ENCODE measurements at regions not wholly inside any gene's neighbourhood (a gene's known extent, or its start where the extent isn't known, plus 50 kb on each side); places are given as distances from the start of the nearest gene placed in this dataset.

DNA sequence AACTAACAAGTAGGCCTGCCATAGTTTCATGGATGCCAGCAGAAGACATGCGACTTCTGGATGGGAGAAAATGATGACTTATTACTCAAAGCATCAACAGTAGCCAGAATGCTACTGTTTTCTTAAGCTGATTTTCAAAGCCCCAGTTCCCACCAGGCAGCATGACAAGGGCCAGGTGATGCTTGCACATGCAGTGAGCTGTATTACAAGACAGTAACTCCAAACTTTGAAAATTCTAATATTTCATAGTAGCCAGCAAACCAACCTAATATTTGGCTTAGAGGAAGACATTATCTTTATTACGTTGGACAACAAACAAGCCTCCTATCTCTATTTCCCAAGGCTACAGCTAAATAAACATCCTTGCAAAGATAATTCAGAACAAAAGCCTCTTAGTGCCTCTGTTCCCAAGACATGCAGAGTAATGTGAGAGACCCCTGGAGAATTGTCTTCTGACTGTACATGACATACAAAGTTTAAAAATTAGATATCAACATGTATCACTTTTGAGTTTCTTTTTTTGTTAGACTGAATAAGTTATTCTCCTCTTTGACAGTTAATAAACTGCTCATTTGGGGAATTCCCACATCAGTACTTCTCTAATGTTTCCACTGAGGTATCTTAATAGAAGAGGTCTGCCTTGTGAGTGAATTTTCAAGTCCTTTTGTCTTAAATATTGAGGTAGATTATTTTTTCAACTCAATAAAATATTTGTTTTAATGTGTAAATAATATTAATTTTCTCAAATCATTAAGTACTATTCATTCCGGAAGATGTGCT, 367.6 kb upstream of the CWC22 start:
- H3K4me3 ChIP-seq = no peak overlapping the region
- no peak for ATAC-seq (replicated peaks in 6 of 8)
- no peaks in the 10 kb centered on the region for H3K4me1 ChIP-seq (replicated peaks in 1 of 2)
- in situ Hi-C loops (cut with MboI; ENCODE audit: low pct_unique_long_range_greater_than_20kb in 2 of 9, low sequenced_read_pairs in 9 of 9, unreplicated experiment in 9 of 9) = loop anchor here in 1 of 9 experiments (25.0 kb wide), 1 partner anchor 237 kb away; no protein-coding TSS in a partner anchor
- H3K27ac ChIP-seq = no peak overlapping the region
- WGBS, 10 experiments = 50 to 100% (median 84%) methylated on average over 1 to 3 of the region's 3 CpGs

- no peaks in the 10 kb centered on the region for H3K4me1 ChIP-seq (replicated peaks in 1 of 2)
- ATAC-seq (replicated peaks in 6 of 8) = no peak
- in situ Hi-C loops (cut with MboI; ENCODE audit: low pct_unique_long_range_greater_than_20kb in 2 of 9, low sequenced_read_pairs in 9 of 9, unreplicated experiment in 9 of 9) = loop anchor here in 1 of 9 experiments (25.0 kb wide), 1 partner anchor 233 kb away; no protein-coding TSS in a partner anchor
- H3K27ac ChIP-seq = no peak overlapping the region
- WGBS, 10 experiments = 8 to 100% (median 83%) methylated on average over 1 to 2 of the region's 2 CpGs; no CpG with 5 or more reads in 2 of the 10 experiments
- H3K4me3 ChIP-seq = no peak overlapping the region
Measured at GRCh38 chr2:180370511-180371205, 363.6 kb upstream of the CWC22 start.

GRCh38 chr2:180368881-180369280, 361.8 kb upstream of the CWC22 start:
- 50 to 100% (median 100%) methylated on average over 1 to 2 of the region's 2 CpGs; no CpG with 5 or more reads in 5 of the 10 experiments for WGBS, 10 experiments

GRCh38 chr2:180367815-180368214, 360.7 kb upstream of the CWC22 start:
- no peak overlapping the region for H3K27ac ChIP-seq
- H3K4me3 ChIP-seq = no peak overlapping the region
- H3K4me1 ChIP-seq (replicated peaks in 1 of 2) = no peaks in the 10 kb centered on the region
- in situ Hi-C loops (cut with MboI; ENCODE audit: low pct_unique_long_range_greater_than_20kb in 2 of 9, low sequenced_read_pairs in 9 of 9, unreplicated experiment in 9 of 9) = loop anchor here in 1 of 9 experiments (25.0 kb wide), 1 partner anchor 231 kb away; no protein-coding TSS in a partner anchor
- ATAC-seq (replicated peaks in 6 of 8) = peak in 4 of 8 experiments; percentile 30 to 100 (median 82)

More at GRCh38 chr2:180368881-180369280, 361.8 kb upstream of the CWC22 start:
- Histone ChIP-seq H3K4me3 (no peak overlapping the region), H3K4me1 (replicated peaks in 1 of 2) (no peaks in the 10 kb centered on the region), H3K27ac (no peak overlapping the region)
- in situ Hi-C loops (cut with MboI; ENCODE audit: low pct_unique_long_range_greater_than_20kb in 2 of 9, low sequenced_read_pairs in 9 of 9, unreplicated experiment in 9 of 9) = loop anchor here in 1 of 9 experiments (25.0 kb wide), 1 partner anchor 232 kb away; no protein-coding TSS in a partner anchor
- ATAC-seq (replicated peaks in 6 of 8) = no peak

DNA sequence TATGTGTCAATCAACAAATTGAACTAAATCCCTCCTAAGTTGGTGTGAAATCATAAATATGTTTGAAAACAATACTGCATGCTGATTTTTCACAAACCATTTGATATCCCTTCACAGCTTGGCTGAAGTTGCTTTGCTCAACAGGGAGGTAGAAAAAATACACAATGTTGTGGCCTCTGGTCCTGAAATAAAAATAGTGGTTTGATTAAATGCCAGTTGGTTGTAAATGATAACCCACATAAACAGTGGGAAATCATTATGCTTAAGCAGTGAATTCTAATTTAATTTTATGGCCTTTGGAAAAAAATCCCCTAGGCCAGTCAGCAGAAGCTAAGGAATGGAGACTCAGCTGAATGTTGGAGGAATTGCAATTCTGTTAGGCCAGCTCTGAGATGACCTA, 359.4 kb upstream of the CWC22 start:
- no peak overlapping the region for H3K4me3 ChIP-seq
- ATAC-seq (replicated peaks in 6 of 8) = no peak
- in situ Hi-C loops (cut with MboI; ENCODE audit: low pct_unique_long_range_greater_than_20kb in 2 of 9, low sequenced_read_pairs in 9 of 9, unreplicated experiment in 9 of 9) = loop anchor here in 1 of 9 experiments (25.0 kb wide), 1 partner anchor 229 kb away; no protein-coding TSS in a partner anchor
- no peaks in the 10 kb centered on the region for H3K4me1 ChIP-seq (replicated peaks in 1 of 2)
- no peak overlapping the region for H3K27ac ChIP-seq

DNA sequence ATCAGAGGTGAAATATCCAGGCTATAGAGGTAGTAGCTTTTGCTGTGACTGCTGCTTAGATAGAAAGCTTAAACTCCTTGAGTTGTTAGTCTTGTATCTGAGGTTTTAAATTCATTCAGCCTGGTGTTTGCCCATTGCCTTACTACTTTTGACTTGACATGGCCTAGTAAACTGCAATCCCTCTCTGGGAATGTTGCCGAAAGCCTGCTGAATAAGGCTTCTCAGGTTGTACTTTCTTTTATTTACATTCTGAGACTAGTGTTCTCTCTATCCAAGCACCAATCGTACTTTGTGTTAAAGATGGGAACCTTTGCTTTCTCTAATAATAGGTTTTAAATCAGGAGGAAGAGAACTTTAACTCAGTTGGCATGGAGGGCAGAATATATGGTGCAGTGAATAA, 357.6 kb upstream of the CWC22 start:
- ATAC-seq (replicated peaks in 6 of 8) = no peak

GRCh38 chr2:180360283-180360618, 353.2 kb upstream of the CWC22 start:
- in situ Hi-C loops (cut with MboI; ENCODE audit: low pct_unique_long_range_greater_than_20kb in 2 of 9, low sequenced_read_pairs in 9 of 9, unreplicated experiment in 9 of 9) = loop anchor here in 1 of 9 experiments (25.0 kb wide), 1 partner anchor 223 kb away; no protein-coding TSS in a partner anchor
- Histone ChIP-seq H3K4me3 (no peak overlapping the region), H3K27ac (no peak overlapping the region), H3K4me1 (replicated peaks in 1 of 2) (no peaks in the 10 kb centered on the region)
- ATAC-seq (replicated peaks in 6 of 8) = no peak
- 14 to 100% (median 50%) methylated on average over 1 of the region's 2 CpGs; no CpG with 5 or more reads in 4 of the 10 experiments for WGBS, 10 experiments

More for the DNA sequence above, 357.6 kb upstream of the CWC22 start:
- in situ Hi-C loops (cut with MboI; ENCODE audit: low pct_unique_long_range_greater_than_20kb in 2 of 9, low sequenced_read_pairs in 9 of 9, unreplicated experiment in 9 of 9) = loop anchor here in 1 of 9 experiments (25.0 kb wide), 1 partner anchor 227 kb away; no protein-coding TSS in a partner anchor
- 43 to 100% (median 89%) methylated on average over 1 to 2 of the region's 2 CpGs; no CpG with 5 or more reads in 3 of the 10 experiments for WGBS, 10 experiments
- Histone ChIP-seq H3K4me3 (no peak overlapping the region), H3K4me1 (replicated peaks in 1 of 2) (no peaks in the 10 kb centered on the region), H3K27ac (no peak overlapping the region)

DNA sequence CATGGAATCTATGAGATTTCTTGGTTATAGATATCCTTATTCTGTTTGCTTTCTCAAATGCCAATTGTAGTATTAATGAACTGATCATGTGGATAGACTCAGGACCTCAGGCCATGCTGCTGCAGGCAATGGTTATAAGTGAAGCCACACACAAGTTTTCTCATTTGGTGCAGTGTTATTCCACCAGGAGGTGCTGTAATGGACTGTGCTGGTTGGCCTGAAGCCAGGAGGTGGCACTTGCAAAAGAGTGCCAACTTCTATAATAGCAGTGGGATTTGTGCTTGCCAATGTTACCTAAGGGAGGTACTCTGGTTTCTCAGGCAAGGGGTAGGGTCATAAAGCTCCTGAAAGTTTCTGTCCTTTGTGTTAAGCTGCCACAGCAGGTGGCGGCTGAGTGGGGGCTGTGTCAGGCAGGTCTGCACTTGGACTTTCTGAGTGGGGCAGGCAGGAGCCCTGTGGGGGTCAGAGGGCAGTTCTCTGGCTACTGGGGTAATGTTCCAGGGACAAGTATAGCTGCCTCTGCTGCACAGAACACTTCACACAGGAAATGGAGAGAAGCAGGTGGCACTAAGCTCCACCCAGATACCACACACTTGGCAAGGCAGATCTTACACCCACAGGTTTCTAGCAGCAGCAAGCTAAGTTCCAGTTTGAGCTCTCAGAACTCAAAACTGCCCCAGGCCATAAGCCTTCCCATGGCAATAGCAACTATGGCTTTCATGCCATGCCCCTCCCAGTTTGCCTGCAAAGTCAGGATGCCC, 352.6 kb upstream of the CWC22 start:
- H3K4me3 ChIP-seq = no peak overlapping the region
- 43 to 80% methylated on average over 1 of the region's 1 CpG; no CpG with 5 or more reads in 8 of the 10 experiments for WGBS, 10 experiments
- in situ Hi-C loops (cut with MboI; ENCODE audit: low pct_unique_long_range_greater_than_20kb in 2 of 9, low sequenced_read_pairs in 9 of 9, unreplicated experiment in 9 of 9) = loop anchor here in 1 of 9 experiments (25.0 kb wide), 1 partner anchor 222 kb away; no protein-coding TSS in a partner anchor
- H3K27ac ChIP-seq = no peak overlapping the region
- ATAC-seq (replicated peaks in 6 of 8) = no peak
- no peaks in the 10 kb centered on the region for H3K4me1 ChIP-seq (replicated peaks in 1 of 2)

DNA sequence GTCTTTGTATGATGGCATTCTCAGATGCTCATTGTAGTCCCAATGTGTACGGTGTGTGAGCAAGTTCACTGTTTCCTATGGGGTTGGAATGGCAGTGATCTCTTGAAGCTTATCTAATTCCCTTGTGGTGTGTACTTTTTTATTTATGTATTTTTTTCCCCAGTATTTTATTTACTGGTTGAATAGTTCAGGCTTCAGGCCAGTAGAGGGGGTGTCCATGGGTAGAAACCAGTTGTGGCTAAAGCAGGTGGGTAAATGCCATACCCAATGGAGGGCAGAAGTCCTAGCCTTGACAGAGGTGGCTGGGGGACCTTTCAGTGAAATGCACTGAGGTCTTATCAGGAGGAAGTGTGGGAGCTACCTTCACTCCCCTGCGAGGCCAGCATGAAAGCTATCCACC, 351.4 kb upstream of the CWC22 start:
- in situ Hi-C loops (cut with MboI; ENCODE audit: low pct_unique_long_range_greater_than_20kb in 2 of 9, low sequenced_read_pairs in 9 of 9, unreplicated experiment in 9 of 9) = loop anchor here in 1 of 9 experiments (25.0 kb wide), 1 partner anchor 221 kb away; no protein-coding TSS in a partner anchor
- no peak overlapping the region for H3K4me3 ChIP-seq
- WGBS, 10 experiments = 40 to 100% (median 100%) methylated on average over 1 to 2 of the region's 2 CpGs

DNA sequence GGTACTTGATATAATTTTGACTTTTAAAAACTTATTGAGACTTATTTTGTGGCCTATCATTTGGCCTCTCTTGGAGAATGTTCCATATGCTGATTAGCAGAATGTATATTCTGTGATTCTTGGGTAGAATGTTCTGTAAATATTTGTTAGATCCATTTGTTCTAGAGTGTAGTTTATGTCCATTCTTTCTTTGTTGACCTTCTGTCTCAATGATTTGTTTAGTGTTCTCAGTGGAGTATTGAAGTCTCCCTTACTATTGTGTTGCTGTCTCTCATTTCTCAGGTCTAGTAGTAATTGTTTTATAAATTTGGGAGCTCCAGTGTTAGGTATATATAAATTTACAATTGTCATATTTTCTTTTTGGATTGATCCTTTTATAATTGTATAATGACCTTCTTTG, 349.6 kb upstream of the CWC22 start:
- no peak overlapping the region for H3K4me3 ChIP-seq
- H3K4me1 ChIP-seq (replicated peaks in 1 of 2) = no peaks in the 10 kb centered on the region
- no peak overlapping the region for H3K27ac ChIP-seq
- in situ Hi-C loops (cut with MboI; ENCODE audit: low pct_unique_long_range_greater_than_20kb in 2 of 9, low sequenced_read_pairs in 9 of 9, unreplicated experiment in 9 of 9) = loop anchor here in 1 of 9 experiments (25.0 kb wide), 1 partner anchor 219 kb away; no protein-coding TSS in a partner anchor
- ATAC-seq (replicated peaks in 6 of 8) = no peak

More for the DNA sequence above, 351.4 kb upstream of the CWC22 start:
- ATAC-seq (replicated peaks in 6 of 8) = no peak
- H3K27ac ChIP-seq = no peak overlapping the region
- no peaks in the 10 kb centered on the region for H3K4me1 ChIP-seq (replicated peaks in 1 of 2)

- H3K4me3 ChIP-seq = no peak overlapping the region
- no peak overlapping the region for H3K27ac ChIP-seq
- no peak for ATAC-seq (replicated peaks in 6 of 8)
- in situ Hi-C loops (cut with MboI; ENCODE audit: low pct_unique_long_range_greater_than_20kb in 2 of 9, low sequenced_read_pairs in 9 of 9, unreplicated experiment in 9 of 9) = loop anchor here in 1 of 9 experiments (25.0 kb wide), 1 partner anchor 215 kb away; no protein-coding TSS in a partner anchor
- 0 to 100% (median 63%) methylated on average over 1 of the region's 1 CpG for WGBS, 10 experiments
- no peaks in the 10 kb centered on the region for H3K4me1 ChIP-seq (replicated peaks in 1 of 2)
Measured at GRCh38 chr2:180352620-180353019, 345.5 kb upstream of the CWC22 start.

DNA sequence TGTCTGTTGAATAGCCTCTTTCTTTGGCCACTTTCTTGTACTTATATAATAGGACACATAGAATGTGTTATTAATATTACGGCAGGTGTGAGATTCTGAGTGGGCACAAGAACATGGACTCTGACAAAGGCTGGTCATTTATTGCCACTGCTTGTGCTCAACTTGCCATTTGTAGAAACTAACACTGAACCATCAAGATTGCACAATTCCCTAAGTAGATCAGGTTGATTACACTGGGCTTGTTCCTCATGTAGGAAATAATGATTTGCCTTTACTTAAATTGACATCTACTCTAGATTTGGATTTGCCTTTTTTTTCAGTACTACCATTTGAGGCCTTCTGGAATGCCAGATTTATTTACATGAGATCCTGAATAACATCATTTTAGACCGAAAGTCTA, 342.7 kb upstream of the CWC22 start:
- no peak for ATAC-seq (replicated peaks in 6 of 8)
- H3K27ac ChIP-seq = no peak overlapping the region
- 0 to 100% (median 100%) methylated on average over 1 to 2 of the region's 2 CpGs; no CpG with 5 or more reads in 2 of the 10 experiments for WGBS, 10 experiments
- no peak overlapping the region for H3K4me3 ChIP-seq
- no peaks in the 10 kb centered on the region for H3K4me1 ChIP-seq (replicated peaks in 1 of 2)
- in situ Hi-C loops (cut with MboI; ENCODE audit: low pct_unique_long_range_greater_than_20kb in 2 of 9, low sequenced_read_pairs in 9 of 9, unreplicated experiment in 9 of 9) = loop anchor here in 1 of 9 experiments (25.0 kb wide), 1 partner anchor 213 kb away; no protein-coding TSS in a partner anchor
